BLaER1 treated with 17β-estradiol and CSF1 and Interleukin-3, amounts not matched to agents 10 nM and 100 nM (cell line): ENCODE measurements at regions not wholly inside any gene's neighbourhood (a gene's known extent, or its start where the extent isn't known, plus 50 kb on each side); places are given as distances from the start of the nearest gene placed in this dataset.

Source experiments
- H3K27ac ChIP-seq, 11 experiments: shearing (Covaris generic); formaldehyde crosslinking; 2 replicates each; pipeline ENCODE4 v1.8.1; 2022
- H3K27me3 ChIP-seq, 11 experiments: shearing (Covaris generic); formaldehyde crosslinking; 2 replicates each; pipeline ENCODE4 v1.8.1; 2022
- H3K36me3 ChIP-seq, 11 experiments: shearing (Covaris generic); formaldehyde crosslinking; 2 replicates each; pipeline ENCODE4 v1.8.1; 2022
- H3K4me1 ChIP-seq, 10 experiments: shearing (Covaris generic); formaldehyde crosslinking; 2 replicates each; pipeline ENCODE4 v1.8.1; 2022
- H3K4me2 ChIP-seq, 11 experiments: shearing (Covaris generic); formaldehyde crosslinking; 2 replicates each; pipeline ENCODE4 v1.8.1; 2022
- H3K4me3 ChIP-seq, 10 experiments: shearing (Covaris generic); formaldehyde crosslinking; 2 replicates each; pipeline ENCODE4 v1.8.1; 2022
- H3K9ac ChIP-seq, 11 experiments: shearing (Covaris generic); formaldehyde crosslinking; 2 replicates each; pipeline ENCODE4 v1.8.1; 2022
- H3K9me3 ChIP-seq, 11 experiments: shearing (Covaris generic); formaldehyde crosslinking; replicated peaks in 1 of 11; 2 replicates each; pipeline ENCODE4 v1.8.1; 2022
- H4K20me1 ChIP-seq, 11 experiments: shearing (Covaris generic); formaldehyde crosslinking; 2 replicates each; pipeline ENCODE4 v1.8.1; 2022
- Cebpa-rat ChIP-seq, 11 experiments: shearing (Covaris generic); IDR thresholded peaks; 2 replicates each; pipeline ENCODE4 v1.8.1; 2022

- peak in 1 of 11 experiments; percentile 29; a peak in 1 of 22 replicates for TF ChIP-seq Cebpa-rat (IDR thresholded peaks at IDR 0.05)
- H3K9me3 ChIP-seq: peaks cover 18 to 43% (median 38%) of the 10 kb centered on the region in 11 experiments; a peak in 20 of 22 replicates
- H4K20me1 ChIP-seq: no peaks in the 10 kb centered on the region
- H3K27me3 ChIP-seq: no peaks in the 10 kb centered on the region
- no peak overlapping the region for H3K9ac ChIP-seq
- peak overlapping the region in 1 of 11 experiments; percentile 20; a peak in 1 of 22 replicates for H3K4me2 ChIP-seq
- peaks cover 0 to 7% (median 0%) of the 10 kb centered on the region in 10 experiments; a peak in 4 of 20 replicates for H3K4me1 ChIP-seq
- H3K4me3 ChIP-seq: no peak overlapping the region
- H3K36me3 ChIP-seq: no peaks in the 10 kb centered on the region
- no peak overlapping the region for H3K27ac ChIP-seq
Measured at GRCh38 chr7:55657654-55658053, 85.4 kb upstream of the VOPP1 start.

DNA sequence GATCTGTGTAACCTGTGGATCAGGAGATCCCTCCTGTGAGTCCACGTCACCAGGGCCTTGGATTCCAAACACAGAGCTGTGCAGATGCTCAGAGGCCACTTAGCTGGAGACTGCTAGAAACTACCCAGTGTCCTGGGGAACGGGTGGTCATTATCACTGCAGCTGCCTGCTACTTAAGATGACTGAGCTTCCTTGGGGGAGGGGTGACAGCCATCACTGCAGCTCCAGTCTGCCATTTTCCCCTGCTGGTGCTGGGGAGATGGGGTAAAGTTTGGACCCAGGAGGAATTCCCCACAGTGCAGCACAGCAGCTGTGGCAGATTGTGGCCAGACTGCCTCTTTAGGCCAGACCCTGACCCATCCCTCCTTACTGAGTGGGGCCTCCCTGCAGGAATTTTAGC, 78.8 kb upstream of the VOPP1 start:
- H3K4me1 ChIP-seq: no peaks in the 10 kb centered on the region
- no peak overlapping the region for H3K4me3 ChIP-seq
- no peaks in the 10 kb centered on the region for H3K27me3 ChIP-seq
- no peak overlapping the region for H3K4me2 ChIP-seq
- H4K20me1 ChIP-seq: no peaks in the 10 kb centered on the region
- no peak overlapping the region for H3K9ac ChIP-seq
- no peak overlapping the region for H3K27ac ChIP-seq
- TF ChIP-seq Cebpa-rat (IDR thresholded peaks at IDR 0.05): no peak
- H3K36me3 ChIP-seq: no peaks in the 10 kb centered on the region
- peaks cover 11 to 39% (median 17%) of the 10 kb centered on the region in 11 experiments; a peak in 15 of 22 replicates for H3K9me3 ChIP-seq

GRCh38 chr7:55649238-55649637, 76.9 kb upstream of the VOPP1 start:
- no peaks in the 10 kb centered on the region for H3K36me3 ChIP-seq
- H3K27ac ChIP-seq: no peak overlapping the region
- no peaks in the 10 kb centered on the region for H4K20me1 ChIP-seq
- peaks cover 3 to 27% (median 15%) of the 10 kb centered on the region in 11 experiments; a peak in 9 of 22 replicates for H3K9me3 ChIP-seq
- peak in 4 of 11 experiments; percentile 16 to 80 (median 38); a peak in 5 of 22 replicates for TF ChIP-seq Cebpa-rat (IDR thresholded peaks at IDR 0.05)
- no peaks in the 10 kb centered on the region for H3K4me1 ChIP-seq
- no peak overlapping the region for H3K9ac ChIP-seq
- no peak overlapping the region for H3K4me2 ChIP-seq
- no peak overlapping the region for H3K4me3 ChIP-seq
- no peaks in the 10 kb centered on the region for H3K27me3 ChIP-seq

GRCh38 chr7:55644567-55644966, 72.3 kb upstream of the VOPP1 start:
- no peaks in the 10 kb centered on the region for H3K27me3 ChIP-seq
- no peak overlapping the region for H3K27ac ChIP-seq
- no peak overlapping the region for H3K4me3 ChIP-seq
- peaks cover under 1 to 23% (median 14%) of the 10 kb centered on the region in 11 experiments; a peak in 16 of 22 replicates for H3K9me3 ChIP-seq
- no peaks in the 10 kb centered on the region for H3K36me3 ChIP-seq
- no peaks in the 10 kb centered on the region for H4K20me1 ChIP-seq
- peaks cover 7 to 17% (median 9%) of the 10 kb centered on the region in 10 experiments for H3K4me1 ChIP-seq
- H3K4me2 ChIP-seq: no peak overlapping the region
- no peak for TF ChIP-seq Cebpa-rat (IDR thresholded peaks at IDR 0.05)
- no peak overlapping the region for H3K9ac ChIP-seq

DNA sequence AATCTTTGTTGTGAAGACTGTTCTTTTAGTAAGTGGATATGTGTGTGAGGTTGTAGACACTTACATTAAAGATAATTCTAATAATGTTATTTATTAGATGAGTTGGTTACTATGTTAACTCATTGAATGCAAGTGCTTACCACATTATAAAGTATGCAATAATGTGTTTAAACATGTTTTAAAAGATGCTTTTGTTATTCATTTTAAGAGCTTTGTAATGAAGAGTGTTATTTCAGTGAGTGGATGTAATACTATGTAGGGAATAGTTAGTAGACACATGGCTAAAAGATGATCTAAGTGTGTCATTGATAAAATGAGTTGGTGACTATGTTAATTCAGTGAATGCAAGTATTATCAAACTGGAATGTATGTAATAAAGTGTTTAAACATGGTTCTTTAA, 70.0 kb upstream of the VOPP1 start:
- peaks cover 0 to 22% (median 11%) of the 10 kb centered on the region in 11 experiments; a peak in 15 of 22 replicates for H3K9me3 ChIP-seq
- no peak overlapping the region; a peak in 2 of 22 replicates for H3K4me2 ChIP-seq
- H3K4me3 ChIP-seq: no peak overlapping the region
- H3K4me1 ChIP-seq: peaks cover 7 to 17% (median 9%) of the 10 kb centered on the region in 10 experiments
- H3K27ac ChIP-seq: no peak overlapping the region
- no peaks in the 10 kb centered on the region for H3K36me3 ChIP-seq
- H3K9ac ChIP-seq: no peak overlapping the region
- TF ChIP-seq Cebpa-rat (IDR thresholded peaks at IDR 0.05): no peak
- H4K20me1 ChIP-seq: no peaks in the 10 kb centered on the region
- no peaks in the 10 kb centered on the region for H3K27me3 ChIP-seq

GRCh38 chr7:55641811-55642210, 69.5 kb upstream of the VOPP1 start:
- H4K20me1 ChIP-seq: no peaks in the 10 kb centered on the region
- H3K4me3 ChIP-seq: no peak overlapping the region
- H3K4me1 ChIP-seq: peaks cover 7 to 17% (median 9%) of the 10 kb centered on the region in 10 experiments
- no peaks in the 10 kb centered on the region for H3K36me3 ChIP-seq
- H3K27me3 ChIP-seq: no peaks in the 10 kb centered on the region
- H3K9ac ChIP-seq: peak overlapping the region in 2 of 11 experiments; percentile 18 to 35; a peak in 2 of 22 replicates
- peak overlapping the region; percentile 16 to 59 (median 45); a peak in 21 of 22 replicates for H3K4me2 ChIP-seq
- no peak for TF ChIP-seq Cebpa-rat (IDR thresholded peaks at IDR 0.05)
- H3K27ac ChIP-seq: no peak overlapping the region; a peak in 1 of 22 replicates
- peaks cover 0 to 19% (median 8%) of the 10 kb centered on the region in 11 experiments; a peak in 14 of 22 replicates for H3K9me3 ChIP-seq

DNA sequence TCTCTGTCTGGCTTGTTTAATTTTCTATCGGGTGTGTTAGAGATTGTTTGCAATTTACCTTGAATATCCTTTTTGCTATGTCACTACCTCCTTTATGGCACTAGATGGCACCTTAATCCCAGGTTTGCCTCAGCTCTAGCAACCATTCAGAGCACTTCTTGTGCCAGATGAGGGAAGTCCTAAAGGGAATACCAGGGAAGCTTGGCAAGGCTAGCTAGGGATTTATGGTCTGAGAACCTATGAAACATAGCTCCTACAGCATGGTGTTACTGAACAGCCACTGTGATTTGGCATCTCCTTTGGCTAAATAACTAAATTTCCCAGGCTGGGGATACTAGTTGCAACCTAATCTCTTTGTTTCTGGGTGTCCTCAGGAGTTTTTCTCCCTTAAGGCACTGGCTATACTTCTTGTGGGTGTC, 69.0 kb upstream of the VOPP1 start:
- Histone ChIP-seq H3K36me3 (no peaks in the 10 kb centered on the region), H3K27me3 (no peaks in the 10 kb centered on the region), H3K4me3 (no peak overlapping the region), H3K27ac (no peak overlapping the region; a peak in 1 of 22 replicates), H3K9me3 (peaks cover 0 to 14% (median 7%) of the 10 kb centered on the region in 11 experiments; a peak in 13 of 22 replicates), H3K9ac (peak overlapping the region in 2 of 11 experiments; percentile 18 to 35; a peak in 2 of 22 replicates), H4K20me1 (no peaks in the 10 kb centered on the region), H3K4me1 (peaks cover 7 to 17% (median 9%) of the 10 kb centered on the region in 10 experiments), H3K4me2 (peak overlapping the region; percentile 16 to 59 (median 45))
- no peak for TF ChIP-seq Cebpa-rat (IDR thresholded peaks at IDR 0.05)

DNA sequence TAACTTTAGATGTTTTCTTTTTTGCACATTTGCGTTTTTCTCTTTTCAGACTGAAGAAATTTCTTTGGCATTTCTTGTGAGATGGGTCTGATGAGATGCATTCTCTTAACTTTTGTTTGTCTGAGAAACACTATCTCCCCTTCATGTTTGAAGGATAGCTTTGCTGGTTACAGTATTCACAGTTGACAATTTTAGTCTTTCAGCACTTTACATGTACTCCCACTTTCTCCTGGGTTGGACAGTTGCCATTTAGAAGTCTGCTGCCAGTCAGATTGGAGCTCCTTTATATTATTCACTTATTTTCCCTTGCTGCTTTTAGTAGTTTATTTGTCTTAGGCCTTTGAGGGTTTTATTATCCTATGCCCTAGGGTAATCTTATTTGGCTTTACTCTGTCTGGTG, 67.3 kb upstream of the VOPP1 start:
- no peak overlapping the region for H3K4me2 ChIP-seq
- H3K27me3 ChIP-seq: no peaks in the 10 kb centered on the region
- no peaks in the 10 kb centered on the region for H4K20me1 ChIP-seq
- peaks cover 7 to 17% (median 9%) of the 10 kb centered on the region in 10 experiments for H3K4me1 ChIP-seq
- H3K4me3 ChIP-seq: no peak overlapping the region
- H3K9me3 ChIP-seq: peaks cover 0 to 10% (median 7%) of the 10 kb centered on the region in 11 experiments; a peak in 12 of 22 replicates
- TF ChIP-seq Cebpa-rat (IDR thresholded peaks at IDR 0.05): no peak
- H3K27ac ChIP-seq: no peak overlapping the region
- no peak overlapping the region for H3K9ac ChIP-seq
- no peaks in the 10 kb centered on the region for H3K36me3 ChIP-seq

GRCh38 chr7:55629051-55629677, 56.9 kb upstream of the VOPP1 start:
- H3K4me1 ChIP-seq: no peaks in the 10 kb centered on the region; a peak in 2 of 20 replicates
- no peak for TF ChIP-seq Cebpa-rat (IDR thresholded peaks at IDR 0.05)
- no peak overlapping the region for H3K4me2 ChIP-seq
- no peak overlapping the region for H3K9ac ChIP-seq
- no peaks in the 10 kb centered on the region for H3K36me3 ChIP-seq
- no peak overlapping the region for H3K27ac ChIP-seq
- H3K27me3 ChIP-seq: no peaks in the 10 kb centered on the region
- peaks cover 47 to 62% (median 54%) of the 10 kb centered on the region in 11 experiments for H3K9me3 ChIP-seq
- H3K4me3 ChIP-seq: no peak overlapping the region
- H4K20me1 ChIP-seq: no peaks in the 10 kb centered on the region
